HG02798 (cell line): ENCODE measurements at regions not wholly inside any gene's neighbourhood (a gene's known extent, or its start where the extent isn't known, plus 50 kb on each side); places are given as distances from the start of the nearest gene placed in this dataset.
A peak's percentile ranks its signal among the peaks of the same experiment; 100 is the strongest.

ENCODE experiments used
- ATAC-seq: cut with Tn5 transposase; IDR thresholded peaks from one replicate; pipeline ENCODE4 v1.9.1; 2021; ENCODE audit warnings: mild to moderate bottlenecking; ENCODE audit not compliant: unreplicated experiment, poor library complexity

GRCh38 chr9:108185613-108186012, 670.2 kb downstream of the ACTL7B start:
- no peak for ATAC-seq

GRCh38 chr9:108184941-108185340, 670.8 kb downstream of the ACTL7B start:
- ATAC-seq, result no peak

- ATAC-seq, result no peak
Observed at GRCh38 chr9:108184009-108184408, 671.8 kb downstream of the ACTL7B start.

- peak; percentile 80 for ATAC-seq
Observed at GRCh38 chr9:108182950-108183381, 672.8 kb downstream of the ACTL7B start.

DNA sequence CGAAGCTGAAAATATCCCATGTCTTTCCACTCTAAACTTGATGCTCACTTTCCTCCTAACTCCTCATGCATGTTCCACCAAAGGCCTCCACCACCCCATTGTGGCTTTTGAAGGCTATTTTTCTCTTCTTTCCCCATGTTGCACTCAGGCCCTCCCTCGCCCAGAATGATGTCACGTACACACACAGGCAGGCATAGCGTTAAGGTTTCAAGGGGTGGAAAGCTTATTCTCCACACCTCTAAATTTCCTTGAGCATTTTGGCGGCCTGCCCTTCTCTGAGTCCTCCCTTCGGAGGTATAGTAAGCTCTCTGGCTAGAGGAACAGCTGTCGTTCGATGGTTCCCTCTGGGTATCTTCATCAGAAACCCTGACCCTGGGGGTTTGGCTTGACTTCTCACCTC, 673.5 kb downstream of the ACTL7B start:
- no peak for ATAC-seq

- ATAC-seq, result no peak
Observed at GRCh38 chr9:108181441-108181840, 674.3 kb downstream of the ACTL7B start.

- ATAC-seq, result no peak
Observed at GRCh38 chr9:108180541-108180940, 675.2 kb downstream of the ACTL7B start.

GRCh38 chr9:108178318-108178717, 677.5 kb downstream of the ACTL7B start:
- no peak for ATAC-seq

GRCh38 chr9:108168236-108168850, 678.8 kb upstream of the KLF4 start:
- ATAC-seq, result no peak

DNA sequence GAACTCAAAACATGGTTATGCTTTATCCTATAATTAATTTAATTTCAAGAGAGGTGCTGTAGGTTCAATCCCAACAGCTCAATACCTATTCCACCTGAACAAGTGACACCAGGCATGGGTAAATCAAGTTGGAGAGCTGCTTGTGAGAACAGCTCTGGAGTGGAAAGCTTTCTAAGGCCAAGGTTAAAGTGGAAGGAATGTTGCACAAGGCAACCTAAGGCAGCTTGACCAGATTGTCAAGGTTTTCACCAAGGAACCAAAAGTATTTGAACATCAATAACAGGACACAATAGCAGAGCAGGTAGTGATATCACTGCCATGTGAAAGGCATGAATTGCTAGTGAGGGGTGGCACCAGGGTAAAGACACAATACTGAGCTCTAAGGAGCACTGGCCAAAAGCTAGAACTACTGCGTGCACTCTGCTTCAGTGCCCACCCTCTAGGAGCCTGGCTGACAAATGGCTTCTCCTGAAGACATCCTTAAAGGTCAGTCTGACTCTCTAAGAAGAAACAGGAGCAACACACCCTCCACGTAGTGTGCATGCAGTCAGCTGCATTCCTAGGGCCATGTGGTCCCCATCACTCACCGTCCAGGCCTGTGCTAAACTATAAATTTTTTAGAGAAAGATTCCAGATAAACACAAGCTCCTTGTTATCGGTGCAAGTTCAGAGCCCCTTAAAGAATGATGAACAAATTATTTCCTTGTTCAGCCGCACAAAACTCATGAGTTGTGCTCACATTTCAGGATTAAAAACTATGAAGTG, 677.7 kb upstream of the KLF4 start:
- no peak for ATAC-seq

DNA sequence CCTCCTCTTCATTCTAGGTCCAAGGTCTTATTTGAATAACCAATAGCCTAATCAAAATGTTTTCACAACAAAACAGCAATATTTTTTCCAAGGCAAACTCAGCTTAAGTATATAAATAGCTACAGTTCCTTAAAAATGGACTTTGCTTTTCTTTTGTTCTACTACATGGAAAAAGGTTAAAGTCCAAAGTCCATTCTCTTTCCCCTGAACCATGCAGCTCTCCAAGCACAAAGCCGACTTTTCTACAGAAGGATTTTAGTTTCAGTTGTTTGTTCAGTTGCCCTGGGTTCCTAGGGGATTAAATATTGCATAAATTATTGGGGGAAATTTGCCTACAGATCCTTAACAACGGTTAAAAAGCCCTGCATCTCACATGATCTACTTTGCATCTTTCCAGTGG, 677.0 kb upstream of the KLF4 start:
- no peak for ATAC-seq

DNA sequence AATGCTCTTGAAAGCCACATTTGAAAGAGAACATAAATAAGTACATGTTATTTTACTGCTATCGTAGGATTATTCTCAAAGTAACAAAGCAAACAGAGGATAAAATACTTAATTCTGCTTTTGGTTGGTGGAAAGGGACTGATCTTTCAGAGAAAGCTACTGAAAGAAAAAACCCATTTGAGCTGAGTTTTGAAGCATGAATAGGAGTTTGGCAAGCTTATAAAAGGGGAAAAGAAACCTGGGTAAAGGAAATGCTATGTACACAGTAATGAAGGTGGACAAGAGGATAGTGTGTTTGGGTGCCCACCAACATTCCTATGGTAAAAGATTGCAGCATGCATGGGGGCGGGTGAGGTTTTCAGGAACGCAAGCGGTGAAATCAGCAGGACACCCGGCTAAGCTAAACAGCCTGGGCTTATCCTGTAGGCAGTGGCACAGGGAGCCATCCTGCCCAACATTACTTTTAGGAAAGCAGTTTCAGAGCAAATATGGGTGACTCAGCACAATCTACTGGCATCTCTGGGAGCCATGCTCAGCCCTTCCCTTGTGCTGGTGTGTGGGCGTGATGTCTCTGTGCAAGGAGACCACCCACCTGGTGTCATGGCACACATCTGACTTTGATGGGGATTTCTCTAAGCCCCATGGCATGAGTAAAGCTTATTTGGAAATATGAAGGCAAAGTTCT, 673.9 kb upstream of the KLF4 start:
- no peak for ATAC-seq

DNA sequence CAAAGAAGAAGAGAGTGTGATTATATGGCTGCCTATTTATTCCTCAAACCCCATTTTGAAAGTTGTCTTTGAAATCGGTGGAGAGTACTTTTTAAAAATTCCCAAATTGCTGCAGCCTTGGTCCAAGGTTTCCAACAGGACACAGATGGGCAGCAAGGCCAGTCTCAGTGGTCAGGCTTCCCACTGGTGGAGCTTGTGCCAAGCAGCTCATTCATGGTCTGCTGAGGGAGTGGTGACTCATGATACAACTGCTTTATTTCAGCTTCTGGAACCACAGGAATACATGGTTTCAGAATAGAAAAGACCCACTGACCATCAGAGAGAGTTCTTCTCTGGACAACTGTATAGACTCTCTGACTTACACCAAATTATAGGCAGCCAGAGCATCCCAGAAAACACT, 673.1 kb upstream of the KLF4 start:
- no peak for ATAC-seq

GRCh38 chr9:108161503-108161902, 671.9 kb upstream of the KLF4 start:
- ATAC-seq, result no peak

GRCh38 chr9:108160706-108161355, 671.3 kb upstream of the KLF4 start:
- ATAC-seq, result no peak

- no peak for ATAC-seq
Observed at GRCh38 chr9:108160039-108160438, 670.5 kb upstream of the KLF4 start.

- ATAC-seq, result no peak
Observed at GRCh38 chr9:108158236-108158995, 668.8 kb upstream of the KLF4 start.

- ATAC-seq, result no peak
Observed at GRCh38 chr9:108156270-108156998, 666.9 kb upstream of the KLF4 start.

- no peak for ATAC-seq
Observed at GRCh38 chr9:108153416-108153815, 663.8 kb upstream of the KLF4 start.
